ENCODE measurements at regions not wholly inside any gene's neighbourhood (a gene's known extent, or its start where the extent isn't known, plus 50 kb on each side); places are given as distances from the start of the nearest gene placed in this dataset.

DNA sequence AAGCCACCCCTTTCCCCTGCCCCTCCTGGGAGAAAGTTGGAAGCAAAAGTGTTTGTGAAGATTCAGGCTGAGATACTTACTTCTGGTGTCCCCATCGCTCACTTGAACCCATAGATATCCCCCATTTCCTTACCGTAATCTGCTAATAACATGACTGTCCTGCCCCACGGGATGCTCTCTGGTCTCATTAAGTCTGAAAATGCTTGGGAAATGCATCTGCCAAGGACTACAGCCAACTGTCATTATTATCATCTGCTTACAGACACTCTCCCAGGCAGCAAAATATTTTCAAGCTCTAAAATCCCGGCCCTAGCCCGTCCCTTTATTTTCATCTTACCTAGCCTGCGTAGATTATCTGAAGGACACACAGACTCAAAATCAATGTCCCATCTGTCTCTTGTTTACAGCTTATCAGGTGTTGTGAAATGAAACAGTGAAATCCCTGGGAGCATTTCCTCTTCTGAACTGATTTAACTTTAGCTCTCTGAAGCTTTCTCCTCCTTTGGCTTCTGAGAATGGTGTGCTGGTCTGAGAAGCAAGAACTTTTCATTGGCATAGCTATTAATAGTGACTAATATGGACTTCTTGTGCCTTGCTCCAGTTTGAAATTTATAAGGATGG lies 126.9 kb upstream of the OSMR start:
- peak in 2 of 51 donors; percentile 4 to 14 for DNase-seq

DNA sequence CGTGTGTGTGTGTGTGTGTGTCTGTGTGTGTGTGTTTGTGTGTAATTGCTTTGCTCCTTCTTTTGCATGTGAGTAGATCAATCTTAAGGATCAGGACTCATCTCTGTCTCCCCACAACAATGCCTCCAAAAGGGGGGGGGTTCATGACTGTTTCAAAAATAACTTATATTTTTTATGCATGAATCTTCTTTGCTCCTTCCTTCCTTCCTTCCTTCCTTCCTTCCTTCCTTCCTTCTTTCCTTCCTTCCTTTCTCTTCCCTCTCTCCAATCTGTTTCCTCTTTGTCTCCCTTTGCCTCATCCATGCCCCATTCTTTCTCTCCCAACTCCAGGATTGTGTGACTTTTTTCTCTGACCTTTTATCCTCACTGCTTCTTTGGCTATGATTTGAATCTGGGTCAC lies 126.4 kb upstream of the OSMR start:
- DNase-seq = no peak

DNA sequence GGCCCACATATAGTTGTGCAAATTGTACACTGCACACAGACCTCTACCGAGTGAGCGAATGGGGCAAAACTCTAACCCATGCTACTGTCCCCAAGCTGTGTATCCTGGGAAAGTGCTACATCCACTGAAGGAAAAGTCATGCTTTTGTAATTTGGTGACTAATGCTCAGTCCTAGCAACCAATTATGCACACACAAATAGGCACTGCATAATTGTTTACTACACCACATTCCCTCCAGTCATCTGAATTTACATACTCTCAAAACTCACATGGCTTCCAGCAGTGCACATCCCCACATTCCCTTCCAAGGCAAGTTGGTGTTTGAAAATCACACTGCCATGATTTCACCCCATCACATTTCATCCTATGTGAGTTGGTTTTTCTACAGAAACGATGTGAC lies 125.9 kb upstream of the OSMR start:
- peak in 1 of 51 donors; percentile 12 for DNase-seq

GRCh38 chr5:38720554-38721361 lies 125.1 kb upstream of the OSMR start:
- DNase-seq = no peak

DNA sequence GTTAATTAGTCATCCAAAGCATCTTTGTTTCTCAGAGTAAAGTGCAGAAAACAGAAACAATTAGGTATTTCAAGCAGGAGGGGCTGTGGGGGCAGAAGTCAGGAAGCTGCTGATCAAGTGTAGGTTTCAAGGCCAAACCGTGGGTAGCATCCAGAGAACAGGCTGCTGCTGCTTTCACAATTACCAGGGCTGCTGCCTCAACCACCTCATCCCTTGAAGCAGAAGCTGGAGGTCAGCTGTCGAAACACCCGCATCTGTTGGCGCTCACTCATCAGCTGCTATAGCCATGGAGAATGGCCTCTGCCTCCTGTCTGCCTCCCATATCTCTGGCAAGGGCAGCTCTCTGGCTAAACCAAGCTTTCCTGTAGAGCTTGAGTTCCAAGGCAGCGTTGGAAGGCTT lies 122.9 kb upstream of the OSMR start:
- no peak for DNase-seq

DNA sequence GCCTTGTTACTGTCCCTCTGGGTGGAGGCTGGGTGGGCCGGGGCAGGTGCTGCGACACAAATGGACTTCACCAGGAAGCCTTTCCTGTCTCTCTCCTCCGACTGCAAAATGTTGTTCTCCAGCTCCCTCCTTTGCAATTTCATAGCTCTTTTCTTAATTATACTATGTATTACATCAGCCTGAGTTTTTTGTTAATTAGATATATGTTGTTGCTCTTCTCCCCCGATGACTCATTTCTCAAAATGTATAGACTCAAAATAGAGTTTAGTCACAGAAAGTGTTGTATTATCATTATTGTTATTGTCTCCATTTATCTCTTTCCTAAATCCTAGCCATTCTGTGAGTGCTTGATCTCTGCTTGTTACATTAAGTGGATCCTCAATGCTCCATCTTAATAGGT lies 122.4 kb upstream of the OSMR start:
- no peak for DNase-seq

DNA sequence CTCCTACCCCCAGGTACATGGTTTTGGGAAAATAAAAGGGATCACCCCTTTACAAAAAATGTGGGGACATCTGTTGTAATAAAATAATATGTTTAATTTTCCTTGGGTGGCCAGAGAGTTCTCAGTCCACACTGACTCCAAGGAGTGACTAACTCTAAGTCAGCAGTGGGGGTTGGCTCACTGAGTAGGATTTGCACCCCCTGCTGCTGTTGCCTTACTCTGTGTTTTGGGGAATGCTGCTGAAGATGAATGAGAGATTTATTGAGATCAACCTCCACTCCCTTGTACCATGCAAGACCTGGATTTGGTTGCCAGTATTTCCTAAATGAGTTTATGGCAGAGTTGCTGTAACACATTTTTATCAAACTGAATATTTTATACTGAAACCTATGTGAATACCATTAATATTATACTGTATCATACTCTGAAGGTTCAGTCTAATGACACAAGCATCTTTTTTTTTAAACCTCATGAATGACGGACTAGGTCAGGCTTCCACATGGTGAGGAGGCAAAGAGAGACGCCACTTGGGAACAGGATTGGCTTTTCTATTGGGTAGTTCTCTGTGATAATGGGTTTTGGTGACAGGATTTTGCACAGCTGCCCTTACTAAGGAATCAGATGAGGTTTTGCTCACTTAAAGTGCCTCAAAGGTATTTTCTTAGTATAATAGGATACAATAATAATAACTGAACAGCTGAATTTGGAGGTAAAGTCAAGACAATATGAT lies 121.3 kb upstream of the OSMR start:
- peak in 3 of 51 donors; percentile 10 to 25 (median 13) for DNase-seq

DNA sequence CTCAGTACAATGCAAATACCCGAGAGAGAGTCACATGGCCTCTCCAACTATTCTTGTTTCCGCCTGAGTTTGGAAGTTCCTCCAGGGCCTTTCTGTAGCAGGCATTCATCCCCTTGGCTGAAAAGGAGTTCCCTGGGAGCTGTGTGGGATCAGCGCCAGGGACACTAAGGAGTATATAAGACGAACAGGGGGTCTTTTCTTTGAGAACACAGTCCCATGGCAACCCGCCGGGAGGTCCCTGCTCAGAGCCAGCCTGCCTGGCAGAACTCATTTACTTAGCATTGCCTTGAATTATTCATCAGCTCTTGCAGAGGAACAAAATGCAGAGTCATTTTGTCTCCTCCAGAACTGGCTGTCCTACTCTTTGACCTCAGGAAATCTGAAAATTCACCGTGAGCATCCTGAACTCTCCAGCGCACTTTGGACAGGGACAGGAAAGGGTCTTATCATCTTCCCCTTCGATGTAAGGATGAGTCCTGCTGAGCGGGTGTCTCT lies 120.4 kb upstream of the OSMR start:
- peak in 43 of 51 donors; percentile 14 to 95 (median 75) for DNase-seq

- peak in 16 of 51 donors; percentile 7 to 54 (median 24) for DNase-seq
These were observed 119.5 kb upstream of the OSMR start for GRCh38 chr5:38726279-38726678.

DNA sequence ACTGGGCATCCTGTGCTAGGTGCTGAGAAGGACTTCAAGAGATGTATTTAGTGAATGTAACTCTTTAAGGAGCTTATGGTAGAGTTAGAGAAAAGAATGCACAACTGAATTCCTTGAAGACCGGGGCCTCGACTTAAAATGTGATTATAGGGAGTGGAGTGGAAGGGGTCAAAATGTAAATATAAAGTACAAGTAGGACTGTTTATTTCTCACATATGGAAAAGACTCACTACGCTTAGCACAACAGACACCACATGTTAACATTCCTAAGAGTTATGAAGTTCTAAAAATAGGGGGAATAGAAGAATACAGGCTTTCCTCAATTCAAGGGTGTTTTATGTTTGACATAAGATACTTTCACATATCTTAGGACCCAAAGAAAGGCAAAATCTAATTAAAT lies 117.8 kb upstream of the OSMR start:
- DNase-seq = no peak

GRCh38 chr5:38731461-38731860 lies 114.4 kb upstream of the OSMR start:
- DNase-seq = no peak

DNA sequence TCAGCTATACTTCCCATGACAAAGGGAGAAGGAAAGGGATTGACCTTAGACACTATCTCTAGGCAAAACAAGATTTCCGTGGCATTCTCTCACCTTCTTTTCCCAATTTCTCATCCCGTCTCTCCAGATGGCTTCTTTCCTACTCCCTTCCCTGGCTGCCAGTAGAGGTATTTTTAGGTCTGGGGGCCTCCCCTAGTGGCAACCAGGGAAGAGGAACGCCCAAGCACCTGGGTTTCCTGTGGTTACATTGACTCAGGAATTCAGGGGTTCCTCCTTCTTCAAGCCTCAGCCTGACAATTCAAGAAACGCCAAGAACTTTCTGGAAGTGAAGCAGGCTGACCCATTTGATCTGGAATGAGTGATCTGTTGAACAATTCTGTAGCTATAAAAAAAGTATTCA lies 111.5 kb upstream of the OSMR start:
- DNase-seq = no peak

DNA sequence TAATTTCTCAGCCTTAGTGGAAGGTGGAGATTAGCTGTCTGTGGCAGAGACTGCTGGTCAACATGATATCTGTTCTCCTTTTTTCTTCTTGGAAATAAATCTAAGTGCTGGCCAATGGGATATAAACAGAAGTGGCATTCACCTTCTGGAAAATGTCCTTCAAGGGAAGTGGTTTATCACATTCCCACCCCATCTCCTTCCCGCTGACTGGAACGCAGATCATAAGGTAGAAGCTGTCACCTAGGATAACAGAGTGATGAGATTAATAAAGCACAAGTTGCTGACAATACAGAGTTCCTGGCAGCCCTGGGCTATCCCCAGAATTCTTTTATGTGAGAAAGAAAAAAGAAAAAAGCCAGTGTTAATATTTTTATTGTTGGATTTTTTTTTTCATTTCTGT lies 109.7 kb upstream of the OSMR start:
- no peak for DNase-seq

- no peak for DNase-seq
These were observed 107.8 kb upstream of the OSMR start for GRCh38 chr5:38737976-38738375.

- no peak for DNase-seq
These were observed 106.7 kb upstream of the OSMR start for GRCh38 chr5:38739011-38739704.

DNA sequence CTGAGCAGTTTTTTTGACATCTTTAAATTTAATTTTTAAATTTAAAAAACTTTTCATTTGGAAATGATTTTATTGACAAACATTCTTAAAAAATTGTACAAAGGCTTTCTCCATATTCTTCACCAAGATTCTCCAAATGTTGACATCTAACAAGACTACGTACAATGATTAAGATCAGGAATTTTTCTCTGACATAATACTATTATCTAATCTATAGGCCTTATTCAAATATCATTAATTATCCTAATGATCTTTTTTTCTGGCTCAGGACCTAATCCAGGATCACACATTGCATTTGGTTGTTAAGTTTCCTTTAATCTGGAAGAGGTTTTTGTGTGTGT lies 106.1 kb upstream of the OSMR start:
- DNase-seq = no peak

GRCh38 chr5:38742821-38743220 lies 103.0 kb upstream of the OSMR start:
- no peak for DNase-seq

DNA sequence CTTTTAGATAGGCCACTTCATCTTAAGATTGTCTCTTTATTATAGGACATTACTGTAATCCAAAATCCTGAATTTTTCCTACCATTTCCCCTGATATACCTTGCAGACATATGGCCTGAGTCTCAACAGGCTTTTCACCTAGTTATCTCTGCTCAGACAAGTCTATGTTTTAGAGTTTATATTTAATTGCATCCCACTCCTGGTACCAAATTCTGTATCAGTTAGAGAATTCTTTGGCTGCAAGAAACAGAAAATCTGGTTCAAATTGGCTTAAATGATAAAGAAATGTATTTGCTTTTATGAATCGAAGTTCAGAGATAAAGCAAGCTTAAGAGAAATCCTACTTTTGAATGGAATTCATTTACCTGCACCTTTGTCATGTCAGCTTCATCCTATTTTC lies 102.2 kb upstream of the OSMR start:
- no peak for DNase-seq

DNA sequence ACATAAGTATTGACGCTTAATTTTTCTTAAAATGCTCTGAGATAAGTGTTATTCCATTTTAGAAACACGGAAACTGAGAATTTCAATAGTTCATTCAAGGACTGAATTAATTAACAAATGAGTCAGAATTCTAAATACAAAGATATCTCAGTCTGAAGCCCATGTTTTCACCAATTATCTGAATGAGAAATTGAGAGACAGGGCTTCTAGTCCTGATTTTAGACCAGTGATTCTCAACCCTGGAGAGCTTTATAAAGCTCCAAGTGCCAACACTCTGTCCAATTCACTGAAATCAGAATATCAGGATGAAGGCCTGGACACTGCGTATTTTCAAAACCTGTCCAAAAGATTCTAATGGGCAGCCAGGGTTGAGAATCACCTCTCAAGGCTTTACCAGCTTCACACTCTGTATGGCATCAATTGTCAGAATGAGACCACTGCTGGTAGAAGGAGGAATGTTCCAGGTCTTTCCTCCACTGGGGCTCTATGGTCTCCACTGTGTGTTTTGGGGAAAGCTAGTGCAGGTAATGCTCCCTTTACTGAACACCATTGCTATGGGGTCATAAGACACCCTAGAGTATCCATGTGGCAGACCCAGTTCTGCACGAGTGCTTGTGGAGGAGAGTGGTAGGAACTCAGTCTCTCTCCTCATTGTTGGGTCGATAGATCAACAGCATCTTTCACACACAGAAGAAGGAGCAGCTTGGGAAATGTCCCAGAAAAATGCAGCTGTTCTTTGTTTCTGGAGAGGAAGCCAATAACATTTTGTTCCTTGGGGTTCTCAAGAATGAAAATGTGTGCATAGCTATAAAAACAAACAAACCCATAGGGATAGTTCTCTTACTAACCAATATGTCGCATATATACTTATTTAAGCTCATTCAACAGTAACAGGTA lies 99.7 kb upstream of the OSMR start:
- peak in 6 of 51 donors; percentile 8 to 74 (median 30) for DNase-seq

DNA sequence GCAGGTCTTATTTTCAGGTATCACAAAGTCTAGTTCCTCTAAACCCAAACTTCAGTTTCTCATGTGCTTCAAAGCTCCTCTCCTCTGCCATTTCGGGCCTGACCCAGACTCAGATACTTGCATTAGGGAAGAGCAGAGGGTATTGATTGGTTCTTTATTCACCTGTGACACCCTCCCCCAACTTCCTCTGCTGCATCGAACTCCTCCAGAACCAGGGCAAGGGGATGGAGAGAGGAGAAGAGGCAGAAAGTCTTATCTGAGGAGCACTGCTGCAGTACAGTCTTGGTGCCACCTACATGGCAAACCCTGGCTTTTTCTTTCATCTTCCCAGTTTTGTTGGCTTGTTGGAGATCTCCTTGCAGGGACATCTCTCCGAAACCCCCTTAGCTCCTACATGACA lies 96.0 kb upstream of the OSMR start:
- no peak for DNase-seq

GRCh38 chr5:38751103-38751502 lies 94.7 kb upstream of the OSMR start:
- DNase-seq = peak in 1 of 51 donors; percentile 6

Measured in hypothalamus (tissue), 51 donors.